IPS-NIHi7 (cell line): ENCODE measurements at regions not wholly inside any gene's neighbourhood (a gene's known extent, or its start where the extent isn't known, plus 50 kb on each side); places are given as distances from the start of the nearest gene placed in this dataset.
"Not testable (repeated sequence)": the region's sequence is repeated elsewhere in the genome, so short reads cannot be mapped to it uniquely, and the experiment has no call there.

Experiments
- DNase-seq: peaks from one replicate; pipeline ENCODE4 v3.0.0; 2012; ENCODE audit warnings: mixed read lengths; ENCODE audit errors: extremely low spot score

DNA sequence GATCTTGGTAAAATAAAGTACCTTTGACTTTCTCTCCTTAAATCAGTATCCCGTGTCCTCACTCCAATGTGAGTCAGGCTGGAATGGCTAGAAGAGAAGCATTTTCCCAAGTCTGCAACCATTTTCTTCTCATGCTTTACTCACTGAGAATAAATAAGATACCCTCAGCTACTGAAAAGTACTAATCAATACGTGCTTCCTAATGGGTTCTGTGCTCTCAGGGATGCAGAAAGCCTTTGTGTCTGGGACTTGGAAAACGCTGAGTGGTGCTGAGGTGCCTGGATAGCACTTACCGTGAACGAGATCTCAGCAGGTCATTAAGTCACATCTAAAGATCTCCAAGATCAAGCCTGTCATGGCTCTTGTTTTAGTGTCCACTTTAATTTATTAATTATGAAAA, 672.3 kb upstream of the C16orf82 start:
- DNase-seq: no peak

GRCh38 chr16:26395700-26396099, 671.0 kb upstream of the C16orf82 start:
- no peak for DNase-seq

- DNase-seq: no peak
Measured at GRCh38 chr16:26396511-26397235, 670.1 kb upstream of the C16orf82 start.

- DNase-seq: no peak
Measured at GRCh38 chr16:26413780-26414179, 652.9 kb upstream of the C16orf82 start.

GRCh38 chr16:26419458-26419857, 647.3 kb upstream of the C16orf82 start:
- DNase-seq: not testable (repeated sequence)

DNA sequence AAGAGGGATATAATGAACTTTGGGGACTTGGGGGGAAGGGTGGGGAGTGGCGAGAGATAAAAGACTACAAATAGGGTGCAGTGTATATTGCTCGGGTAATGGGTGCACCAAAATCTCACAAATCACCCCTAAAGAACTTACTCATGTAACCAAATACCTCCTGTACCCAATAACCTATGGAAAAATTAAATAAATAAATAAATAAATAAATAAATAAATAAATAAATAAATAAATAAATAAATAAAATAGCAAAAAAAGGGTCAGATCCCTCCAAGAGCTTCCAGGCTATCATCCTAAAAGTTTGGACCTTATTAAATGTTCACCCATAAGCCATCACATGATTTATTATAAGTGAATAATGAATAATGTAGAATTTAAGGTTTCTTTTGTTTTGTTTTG, 636.1 kb upstream of the C16orf82 start:
- no peak for DNase-seq

DNA sequence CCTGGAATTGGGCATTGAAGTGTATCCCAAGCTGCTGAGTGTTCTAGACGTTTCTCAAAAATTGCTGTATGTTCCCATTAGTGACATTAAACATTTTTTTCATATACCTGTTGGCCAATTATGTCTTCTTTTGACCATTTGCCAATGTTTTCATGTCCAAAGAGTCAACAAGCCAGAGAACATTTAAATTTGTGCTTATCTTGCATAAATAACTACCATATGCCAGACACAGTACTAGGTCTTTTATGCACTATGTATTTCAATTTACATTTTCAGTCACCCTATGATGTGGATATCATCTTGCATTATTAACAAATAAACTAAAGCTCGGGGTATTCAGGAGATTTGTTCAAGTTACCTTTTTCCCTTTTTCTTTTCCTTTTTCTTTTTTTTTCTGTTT, 632.9 kb upstream of the C16orf82 start:
- DNase-seq: no peak

GRCh38 chr16:26441178-26441577, 625.5 kb upstream of the C16orf82 start:
- DNase-seq: no peak

DNA sequence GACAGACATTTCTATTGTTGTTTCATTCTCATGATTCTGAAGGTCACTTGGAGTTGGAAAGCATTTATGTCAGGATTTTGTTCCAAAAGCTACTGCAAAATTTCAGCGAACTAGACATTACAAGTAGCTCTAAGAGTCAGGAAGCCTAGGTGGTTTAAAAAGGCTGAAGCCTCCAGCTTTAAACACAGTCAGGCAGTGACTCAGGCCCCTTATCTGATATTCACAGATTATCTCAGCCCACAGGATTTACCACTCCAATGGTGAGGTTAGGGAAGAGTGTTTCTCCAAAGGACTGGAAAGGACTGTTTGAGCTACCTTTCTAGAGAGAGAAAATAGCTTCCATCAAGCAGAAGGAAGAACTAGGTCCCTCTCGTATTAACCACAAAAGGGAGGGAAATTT, 624.4 kb upstream of the C16orf82 start:
- peak; percentile 12 for DNase-seq

DNA sequence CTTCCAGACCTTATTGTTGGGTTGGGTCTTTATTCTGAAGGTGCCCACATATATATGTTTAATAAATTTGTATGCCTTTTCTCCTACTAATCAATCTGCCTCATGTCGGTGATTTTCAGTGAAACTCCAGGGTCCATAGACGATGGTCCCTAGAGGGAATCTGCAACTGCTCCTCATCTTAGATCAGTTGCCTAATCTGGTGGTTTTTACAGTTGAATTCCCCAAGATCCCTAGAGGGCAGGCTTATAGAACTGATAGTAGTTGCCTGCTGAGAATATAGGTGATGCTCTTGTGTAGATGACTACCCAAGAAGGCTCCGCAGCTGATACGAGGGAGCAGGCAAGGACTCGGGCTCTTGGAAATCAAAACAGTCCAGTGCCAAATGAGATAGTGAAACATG, 619.2 kb upstream of the C16orf82 start:
- no peak for DNase-seq

- DNase-seq: no peak
Measured at GRCh38 chr16:26453215-26453614, 613.5 kb upstream of the C16orf82 start.

GRCh38 chr16:26454102-26454501, 612.6 kb upstream of the C16orf82 start:
- DNase-seq: no peak

DNA sequence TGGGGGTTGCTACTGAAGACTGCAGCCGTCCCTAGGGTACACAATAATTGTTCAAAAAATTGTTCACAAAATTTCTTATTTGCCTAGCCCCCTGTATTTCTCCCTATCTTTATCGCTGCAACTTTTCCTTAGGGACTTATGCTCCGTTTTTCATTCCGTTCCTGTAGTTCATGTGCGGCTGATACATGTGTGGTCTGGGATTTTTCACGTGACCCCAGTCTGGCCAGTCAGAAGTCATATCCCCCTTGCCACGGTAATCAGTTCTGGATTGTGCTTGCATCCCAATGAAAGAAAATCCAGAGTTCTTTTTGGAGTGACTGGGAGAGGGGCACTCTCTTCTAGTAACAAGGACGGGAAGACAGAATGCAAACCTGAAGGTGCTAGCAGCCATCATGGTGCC, 610.7 kb upstream of the C16orf82 start:
- no peak for DNase-seq

- no peak for DNase-seq
Measured at GRCh38 chr16:26457095-26457494, 609.6 kb upstream of the C16orf82 start.

GRCh38 chr16:26457882-26458281, 608.8 kb upstream of the C16orf82 start:
- DNase-seq: no peak

DNA sequence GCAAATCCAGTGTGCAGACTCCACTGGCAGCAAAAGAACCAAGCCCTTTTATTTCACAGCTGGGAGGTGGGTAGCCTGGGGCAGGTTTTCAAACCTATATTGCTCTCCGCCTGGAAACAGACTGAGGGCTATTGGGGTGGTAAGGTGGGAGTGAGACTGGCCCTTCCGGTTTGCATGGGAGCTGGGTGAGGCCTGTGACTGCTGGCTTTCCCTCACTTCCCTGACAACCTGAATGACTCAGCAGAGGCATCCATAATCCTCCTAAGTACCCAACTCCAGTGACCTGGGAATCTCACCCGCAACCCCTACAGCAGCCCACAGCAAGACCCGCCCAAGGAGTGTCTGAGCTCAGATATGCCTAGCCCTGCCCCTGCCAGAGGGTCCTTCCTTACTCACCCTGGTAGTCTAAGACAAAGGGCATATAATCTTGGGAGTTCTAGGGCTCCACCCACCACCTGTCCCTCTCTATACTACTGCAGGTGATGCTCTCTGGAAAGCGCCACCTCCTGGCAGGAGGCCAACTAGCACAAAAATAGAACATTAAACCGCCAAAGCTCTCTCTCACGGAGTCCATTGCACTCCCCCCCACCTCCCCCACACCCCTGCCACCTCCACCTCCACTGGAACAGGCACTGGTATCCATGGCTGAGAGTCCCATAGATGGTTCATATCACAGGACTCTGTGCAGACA, 602.0 kb upstream of the C16orf82 start:
- DNase-seq: no peak

DNA sequence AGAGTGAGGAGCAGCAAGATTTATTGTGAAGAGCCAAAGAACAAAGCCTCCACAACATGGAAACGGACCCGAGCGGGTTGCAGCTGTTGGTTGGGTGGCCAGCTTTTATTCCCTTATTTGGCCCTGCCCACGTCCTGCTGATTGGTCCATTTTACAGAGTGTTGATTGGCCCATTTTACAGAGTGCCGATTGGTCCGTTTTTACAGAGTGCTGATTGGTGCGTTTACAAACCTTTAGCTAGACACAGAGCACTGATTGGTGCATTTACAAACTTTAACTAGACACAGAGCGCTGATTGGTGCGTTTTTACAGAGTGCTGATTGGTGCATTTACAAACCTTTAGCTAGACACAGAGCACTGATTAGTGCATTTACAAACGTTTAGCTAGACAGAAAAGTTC, 592.3 kb upstream of the C16orf82 start:
- not testable (repeated sequence) for DNase-seq

GRCh38 chr16:26475596-26475995, 591.1 kb upstream of the C16orf82 start:
- DNase-seq: no peak

GRCh38 chr16:26491101-26491670, 575.5 kb upstream of the C16orf82 start:
- no peak for DNase-seq

- no peak for DNase-seq
Measured at GRCh38 chr16:26491962-26492361, 574.8 kb upstream of the C16orf82 start.

DNA sequence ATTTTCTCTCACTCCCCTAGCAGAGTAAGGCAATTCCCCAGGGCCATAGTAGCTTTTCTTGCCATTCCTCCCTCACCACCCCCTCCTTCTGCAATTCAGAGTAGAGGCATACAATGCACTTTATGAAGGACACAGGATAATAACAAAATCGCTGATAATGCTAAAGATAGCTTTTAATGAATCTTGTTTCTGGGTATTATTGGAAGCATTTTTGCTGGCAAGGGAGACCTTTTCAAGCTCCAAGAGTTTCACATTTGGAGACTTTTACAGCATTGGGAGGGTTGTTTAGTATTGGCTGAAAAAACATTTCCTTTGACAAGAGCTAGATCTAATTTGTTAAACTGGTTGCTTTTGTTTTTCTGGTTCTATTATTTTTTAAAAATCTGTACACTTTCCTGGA, 573.0 kb upstream of the C16orf82 start:
- no peak for DNase-seq

- DNase-seq: no peak
Measured at GRCh38 chr16:26497896-26498295, 568.8 kb upstream of the C16orf82 start.

- DNase-seq: no peak
Measured at GRCh38 chr16:26500326-26500725, 566.4 kb upstream of the C16orf82 start.
